SK-N-SH treated with all-trans-retinoic acid at 6 μM for 48 hours (cell line): ENCODE measurements at regions not wholly inside any gene's neighbourhood (a gene's known extent, or its start where the extent isn't known, plus 50 kb on each side); places are given as distances from the start of the nearest gene placed in this dataset.

ENCODE experiments used
- ATAC-seq: fragments of 200-7000 bp; cut with Tn5 transposase; 3 replicates; pipeline ENCODE4 v1.9.1; 2020; ENCODE audit warnings: mild to moderate bottlenecking, moderate library complexity
- ARNTL ChIP-seq: fragments of 450-650 bp; formaldehyde crosslinking; IDR thresholded peaks from 2 replicates; pipeline ENCODE4 v1.5.0; 2020; ENCODE audit warnings: low read depth, mild to moderate bottlenecking, moderate library complexity, borderline replicate concordance
- BACH2 ChIP-seq: fragments of 250-450 bp; sonication (Bioruptor Pico); IDR thresholded peaks from 2 replicates; pipeline ENCODE4 v1.9.0; 2021; ENCODE audit warnings: mild to moderate bottlenecking, borderline replicate concordance
- CREB5 ChIP-seq: fragments of 250-450 bp; sonication (Bioruptor Pico); IDR thresholded peaks from 2 replicates; pipeline ENCODE4 v1.5.1; 2020; ENCODE audit warnings: low read depth, mild to moderate bottlenecking, moderate library complexity
- CSDC2 ChIP-seq: fragments of 250-450 bp; sonication (Bioruptor Pico); IDR thresholded peaks from 2 replicates; pipeline ENCODE4 v1.5.0; 2020; ENCODE audit warnings: mild to moderate bottlenecking, moderate library complexity
- CSRNP3 ChIP-seq: fragments of 250-450 bp; sonication (Bioruptor Pico); IDR thresholded peaks from 2 replicates; pipeline ENCODE4 v1.5.1; 2021; ENCODE audit warnings: mild to moderate bottlenecking, moderate library complexity
- ESRRG ChIP-seq: fragments of 250-450 bp; sonication (Bioruptor Pico); IDR thresholded peaks from 2 replicates; pipeline ENCODE4 v1.6.1; 2021; ENCODE audit warnings: mild to moderate bottlenecking
- GLIS3 ChIP-seq: fragments of 250-450 bp; sonication (Bioruptor Pico); IDR thresholded peaks from 2 replicates; pipeline ENCODE4 v1.5.0; 2020; ENCODE audit warnings: mild to moderate bottlenecking, moderate library complexity
- ISL1 ChIP-seq: fragments of 250-450 bp; sonication (Bioruptor Pico); IDR thresholded peaks from 2 replicates; pipeline ENCODE4 v2.1.2; 2022; ENCODE audit warnings: mild to moderate bottlenecking, moderate library complexity
- OSR1 ChIP-seq: fragments of 250-450 bp; sonication (Bioruptor Pico); IDR thresholded peaks from 2 replicates; pipeline ENCODE4 v1.8.0; 2022; ENCODE audit warnings: moderate library complexity, mild to moderate bottlenecking, inconsistent platforms
- PATZ1 ChIP-seq: fragments of 250-450 bp; sonication (Bioruptor Pico); IDR thresholded peaks from 2 replicates; pipeline ENCODE4 v1.8.0; 2020; ENCODE audit warnings: mild to moderate bottlenecking, moderate library complexity, borderline replicate concordance
- POU6F1 ChIP-seq: fragments of 250-450 bp; sonication (Bioruptor Pico); IDR thresholded peaks from 2 replicates; pipeline ENCODE4 v1.8.0; 2021; ENCODE audit warnings: low read depth, mild to moderate bottlenecking, moderate library complexity, borderline replicate concordance
- SNAI2 ChIP-seq: fragments of 250-450 bp; sonication (Bioruptor Pico); IDR thresholded peaks from 2 replicates; pipeline ENCODE4 v1.5.0; 2020; ENCODE audit warnings: mild to moderate bottlenecking, moderate library complexity
- TCF4 ChIP-seq: fragments of 250-450 bp; sonication (Bioruptor Pico); IDR thresholded peaks from 2 replicates; pipeline ENCODE4 v1.8.0; 2021; ENCODE audit warnings: mild to moderate bottlenecking, moderate library complexity, borderline replicate concordance
- TOX ChIP-seq: fragments of 250-450 bp; sonication (Bioruptor Pico); IDR thresholded peaks from 2 replicates; pipeline ENCODE4 v1.8.0; 2021; ENCODE audit warnings: mild to moderate bottlenecking, moderate library complexity, borderline replicate concordance
- TSHZ2 ChIP-seq: fragments of 250-450 bp; sonication (Bioruptor Pico); IDR thresholded peaks from 2 replicates; pipeline ENCODE4 v1.5.0; 2020; ENCODE audit warnings: mild to moderate bottlenecking, moderate library complexity
- ZC3H10 ChIP-seq: fragments of 250-450 bp; sonication (Bioruptor Pico); IDR thresholded peaks from 2 replicates; pipeline ENCODE4 v1.5.1; 2021; ENCODE audit warnings: mild to moderate bottlenecking, moderate library complexity
- ZFP3 ChIP-seq: fragments of 250-450 bp; sonication (Bioruptor Pico); IDR thresholded peaks from 2 replicates; pipeline ENCODE4 v1.5.0; 2020; ENCODE audit warnings: mild to moderate bottlenecking, moderate library complexity
- ZFP30 ChIP-seq: fragments of 450-650 bp; formaldehyde crosslinking; IDR thresholded peaks from 2 replicates; pipeline ENCODE4 v1.5.0; 2022; ENCODE audit warnings: mild to moderate bottlenecking, moderate library complexity
- ZNF565 ChIP-seq: fragments of 450-650 bp; formaldehyde crosslinking; conservative IDR thresholded peaks from 2 replicates; pipeline ENCODE4 v1.5.0; 2020; ENCODE audit warnings: low read depth, mild to moderate bottlenecking, moderate library complexity
- ZNF70 ChIP-seq: fragments of 450-650 bp; formaldehyde crosslinking; IDR thresholded peaks from 2 replicates; pipeline ENCODE4 v1.5.0; 2020; ENCODE audit warnings: mild to moderate bottlenecking, moderate library complexity
- ZNF8 ChIP-seq: fragments of 450-650 bp; formaldehyde crosslinking; IDR thresholded peaks from 2 replicates; pipeline ENCODE4 v1.5.0; 2020; ENCODE audit warnings: mild to moderate bottlenecking, moderate library complexity

- TF ChIP-seq ZNF8 (no peak), ZNF565 (CRISPR knock-in tag) (no peak), SNAI2 (CRISPR knock-in tag) (no peak), ISL1 (no peak), TCF4 (CRISPR knock-in tag) (no peak), CSDC2 (CRISPR knock-in tag) (no peak), TOX (CRISPR knock-in tag) (no peak), GLIS3 (no peak), ZFP30 (no peak)
- no peak for ATAC-seq
Measured at GRCh38 chr5:143464723-143465490, 61.4 kb upstream of the NR3C1 start.

GRCh38 chr5:143462431-143462830, 58.9 kb upstream of the NR3C1 start:
- TF ChIP-seq ZFP30 (no peak), CREB5 (CRISPR knock-in tag) (no peak), ZNF565 (CRISPR knock-in tag) (no peak), BACH2 (CRISPR knock-in tag) (no peak), PATZ1 (CRISPR knock-in tag) (no peak), CSRNP3 (no peak), GLIS3 (no peak), ZFP3 (no peak), ZC3H10 (CRISPR knock-in tag) (no peak), ZNF8 (no peak), OSR1 (CRISPR knock-in tag) (no peak), ESRRG (CRISPR knock-in tag) (no peak), ZNF70 (CRISPR knock-in tag) (no peak), ISL1 (no peak), ARNTL (CRISPR knock-in tag) (no peak), TOX (CRISPR knock-in tag) (no peak), POU6F1 (no peak), TCF4 (CRISPR knock-in tag) (no peak), SNAI2 (CRISPR knock-in tag) (no peak)
- ATAC-seq = no peak

GRCh38 chr5:143459433-143459832, 55.9 kb upstream of the NR3C1 start:
- ATAC-seq = no peak
- no peak for TF ChIP-seq TCF4 (CRISPR knock-in tag)
- TF ChIP-seq OSR1 (CRISPR knock-in tag) = no peak
- no peak for TF ChIP-seq ESRRG (CRISPR knock-in tag)
- TF ChIP-seq ZFP30 = no peak
- no peak for TF ChIP-seq ARNTL (CRISPR knock-in tag)
- TF ChIP-seq ISL1 = no peak
- no peak for TF ChIP-seq ZC3H10 (CRISPR knock-in tag)
- TF ChIP-seq PATZ1 (CRISPR knock-in tag) = no peak
- TF ChIP-seq ZNF70 (CRISPR knock-in tag) = no peak
- TF ChIP-seq TSHZ2 (CRISPR knock-in tag) = no peak
- TF ChIP-seq, all 23 proteins: peak for 0
